H1 (cell line): ENCODE measurements at regions not wholly inside any gene's neighbourhood (a gene's known extent, or its start where the extent isn't known, plus 50 kb on each side); places are given as distances from the start of the nearest gene placed in this dataset.

ENCODE experiments used
- CTCF ChIA-PET: fragments of 300-600 bp; sonication (Branson Sonifier 250); formaldehyde crosslinking; loops from one replicate; lab custom pipeline; 2021; ENCODE audit not compliant: partially characterized antibody; lab: Charles Lee
- POLR2A ChIA-PET: fragments of 300-600 bp; sonication (Branson Sonifier 250); formaldehyde crosslinking; loops from one replicate; lab custom pipeline; 2021; ENCODE audit warnings: inconsistent platforms; ENCODE audit not compliant: partially characterized antibody; lab: Charles Lee
- DNase-seq, 2 experiments: peaks; one replicate each; pipeline versions ENCODE4 v3.0.0 to v3.0.0-alpha.2; 2010 to 2022; ENCODE audit warnings: low spot score in 2 of 2, low read depth in 1 of 2, mixed read lengths in 1 of 2
- FAIRE-seq: peaks from 2 replicates; lab custom pipeline; 2011; peaks lifted over from hg19 to GRCh38; lab: Jason Lieb, UNC
- H2AFZ ChIP-seq: 2 replicates; pipeline ENCODE4 v1.8.1; 2012; ENCODE audit warnings: low read length, inconsistent platforms
- H2AK5ac ChIP-seq: 2 replicates; pipeline ENCODE4 v1.6.1; 2013; ENCODE audit warnings: low read depth, low read length
- H2BK120ac ChIP-seq: replicated peaks from 2 replicates; pipeline ENCODE3; 2013; ENCODE audit warnings: low read depth, low read length, inconsistent platforms
- H2BK12ac ChIP-seq: 2 replicates; pipeline ENCODE4 v1.6.1; 2013; ENCODE audit warnings: low read depth, low read length
- H2BK15ac ChIP-seq: 2 replicates; pipeline ENCODE4 v1.6.1; 2013; ENCODE audit warnings: low read length
- H2BK20ac ChIP-seq: 2 replicates; pipeline ENCODE4 v1.6.1; 2013; ENCODE audit warnings: low read length
- H2BK5ac ChIP-seq: 2 replicates; pipeline ENCODE4 v1.6.1; 2013; ENCODE audit warnings: low read depth, low read length
- H3K14ac ChIP-seq: 2 replicates; pipeline ENCODE4 v1.6.1; 2013; ENCODE audit warnings: inconsistent platforms; ENCODE audit not compliant: insufficient read length
- H3K18ac ChIP-seq: 2 replicates; pipeline ENCODE4 v1.6.1; 2013; ENCODE audit warnings: low read length; ENCODE audit errors: extremely low read depth
- H3K23ac ChIP-seq: 2 replicates; pipeline ENCODE4 v1.6.1; 2013; ENCODE audit warnings: inconsistent platforms; ENCODE audit not compliant: insufficient read length
- H3K23me2 ChIP-seq: 2 replicates; pipeline ENCODE4 v1.6.1; 2013; ENCODE audit warnings: low read depth, low read length
- H3K27ac ChIP-seq: 2 replicates; pipeline ENCODE4 v1.6.1; 2011; ENCODE audit warnings: low read depth, low read length, inconsistent platforms
- H3K27me3 ChIP-seq, 4 experiments: replicated peaks in 1 of 4; 1 replicate in 1 of 4; 2 replicates in 3 of 4; pipeline versions ENCODE4 v1.6.1 to v1.8.1; 2011 to 2013; ENCODE audit warnings: low read length in 3 of 4, mild to moderate bottlenecking in 3 of 4, inconsistent platforms in 2 of 4, mixed read lengths in 2 of 4, moderate library complexity in 1 of 4; ENCODE audit not compliant: control insufficient read depth in 3 of 4, insufficient read depth in 3 of 4; ENCODE audit errors: extremely low read depth in 1 of 4
- H3K36me3 ChIP-seq, 4 experiments: 2 replicates each; pipeline versions ENCODE4 v1.6.1 to v1.8.1; 2011 to 2013; ENCODE audit warnings: mild to moderate bottlenecking in 4 of 4, low read length in 3 of 4, moderate library complexity in 2 of 4, control low read depth in 1 of 4, inconsistent platforms in 1 of 4; ENCODE audit not compliant: insufficient read depth in 4 of 4, control insufficient read depth in 2 of 4
- H3K4ac ChIP-seq: replicated peaks from 2 replicates; pipeline ENCODE3; 2013; ENCODE audit warnings: low read length, low read depth, mixed read lengths, inconsistent platforms; ENCODE audit not compliant: insufficient read length
- H3K4me1 ChIP-seq, 4 experiments: replicated peaks in 1 of 4; 1 replicate in 1 of 4; 2 replicates in 3 of 4; pipeline versions ENCODE4 v1.6.1 to v1.8.1; 2011 to 2013; ENCODE audit warnings: low read length in 3 of 4, inconsistent platforms in 2 of 4, mixed read lengths in 1 of 4; ENCODE audit not compliant: insufficient read depth in 4 of 4, control insufficient read depth in 3 of 4
- H3K4me2 ChIP-seq, 2 experiments: 2 replicates each; pipeline versions ENCODE4 v1.6.1 to v1.8.1; 2011 to 2013; ENCODE audit warnings: low read depth in 2 of 2, low read length in 2 of 2, control low read depth in 1 of 2, inconsistent platforms in 1 of 2, mild to moderate bottlenecking in 1 of 2; ENCODE audit not compliant: insufficient read depth in 1 of 2
- H3K4me3 ChIP-seq, 4 experiments: fragments of 200-600, 300-600 bp in 1 of 4; sonication (generic), shearing (Covaris generic), sonication (Bioruptor Twin) in 1 of 4; 2 replicates each; pipeline versions ENCODE4 v1.5.1 to v1.8.1; 2011 to 2016; ENCODE audit warnings: low read length in 4 of 4, low read depth in 3 of 4, control low read depth in 2 of 4, inconsistent platforms in 2 of 4, mild to moderate bottlenecking in 2 of 4, mixed read lengths in 1 of 4, moderate library complexity in 1 of 4; ENCODE audit not compliant: insufficient read depth in 2 of 4; ENCODE audit errors: extremely low read depth in 1 of 4
- H3K56ac ChIP-seq: replicated peaks from 2 replicates; pipeline ENCODE3; 2013; ENCODE audit warnings: low read depth, mild to moderate bottlenecking, mixed read lengths, low read length, inconsistent platforms; ENCODE audit not compliant: insufficient read length
- H3K79me1 ChIP-seq: 2 replicates; pipeline ENCODE4 v1.6.1; 2013; ENCODE audit warnings: low read depth, low read length, control low read depth
- H3K79me2 ChIP-seq, 2 experiments: 2 replicates each; pipeline versions ENCODE4 v1.6.1 to v1.8.1; 2012 to 2013; ENCODE audit warnings: low read length in 2 of 2, mild to moderate bottlenecking in 2 of 2, inconsistent platforms in 1 of 2; ENCODE audit not compliant: insufficient read depth in 2 of 2, control insufficient read depth in 1 of 2
- H3K9ac ChIP-seq, 4 experiments: replicated peaks in 1 of 4; 1 replicate in 1 of 4; 2 replicates in 3 of 4; pipeline versions ENCODE4 v1.6.1 to v1.8.1; 2011 to 2013; ENCODE audit warnings: low read depth in 3 of 4, low read length in 3 of 4, control low read depth in 2 of 4, mild to moderate bottlenecking in 2 of 4, moderate library complexity in 2 of 4, inconsistent platforms in 1 of 4; ENCODE audit errors: extremely low read depth in 1 of 4
- H3K9me3 ChIP-seq, 2 experiments: 2 replicates each; pipeline versions ENCODE4 v1.6.1 to v1.8.1; 2012 to 2013; ENCODE audit warnings: mild to moderate bottlenecking in 2 of 2, moderate library complexity in 2 of 2, control low read depth in 1 of 2, inconsistent platforms in 1 of 2, low read depth in 1 of 2, low read length in 1 of 2, mixed read lengths in 1 of 2; ENCODE audit not compliant: insufficient read depth in 2 of 2
- H4K20me1 ChIP-seq, 2 experiments: replicated peaks in 1 of 2; 2 replicates each; pipeline versions ENCODE3 to v1.8.1; 2011 to 2013; ENCODE audit warnings: inconsistent platforms in 2 of 2, low read length in 2 of 2, mild to moderate bottlenecking in 1 of 2; ENCODE audit not compliant: insufficient read depth in 2 of 2, control insufficient read depth in 1 of 2
- H4K5ac ChIP-seq: 2 replicates; pipeline ENCODE4 v1.6.1; 2013; ENCODE audit warnings: low read length, low read depth, mixed read lengths, inconsistent platforms; ENCODE audit not compliant: insufficient read length
- H4K8ac ChIP-seq: 2 replicates; pipeline ENCODE4 v1.8.0; 2013; ENCODE audit warnings: mild to moderate bottlenecking, moderate library complexity, low read length, inconsistent platforms; ENCODE audit not compliant: insufficient read depth; ENCODE audit errors: extremely low read depth
- H4K91ac ChIP-seq: replicated peaks from 2 replicates; pipeline ENCODE3; 2013; ENCODE audit warnings: low read length, mixed read lengths, inconsistent platforms; ENCODE audit not compliant: insufficient read length
- BACH1 ChIP-seq: IDR thresholded peaks from 2 replicates; pipeline ENCODE4 v1.6.1; 2012; ENCODE audit warnings: low read length, improper control_type of control experiment
- BRCA1 ChIP-seq: IDR thresholded peaks from 2 replicates; pipeline ENCODE4 v1.6.1; 2012; ENCODE audit warnings: low read depth, low read length, improper control_type of control experiment
- CBX8 ChIP-seq: fragments of 300-800, 300-1000 bp; sonication (generic); IDR thresholded peaks from 2 replicates; pipeline ENCODE4 v1.7.1; 2016; ENCODE audit warnings: low read depth, low read length, borderline replicate concordance
- CHD2 ChIP-seq: IDR thresholded peaks from 2 replicates; pipeline ENCODE4 v1.6.1; 2012; ENCODE audit warnings: low read length, improper control_type of control experiment
- EP300 ChIP-seq, 2 experiments: IDR thresholded peaks; 1 replicate in 1 of 2; 2 replicates in 1 of 2; pipeline ENCODE4 v1.6.1; 2011 to 2012; ENCODE audit warnings: low read depth in 2 of 2, low read length in 2 of 2, mild to moderate bottlenecking in 2 of 2, borderline replicate concordance in 1 of 2, inconsistent platforms in 1 of 2, moderate library complexity in 1 of 2
- GABPA ChIP-seq: IDR thresholded peaks from 2 replicates; pipeline ENCODE4 v1.6.1; 2011; ENCODE audit warnings: mild to moderate bottlenecking, low read length, moderate library complexity, borderline replicate concordance; ENCODE audit not compliant: insufficient read depth
- HDAC2 ChIP-seq, 2 experiments: fragments of 300-600 bp in 1 of 2; sonication (generic) in 1 of 2; IDR thresholded peaks; 2 replicates each; pipeline ENCODE4 v1.6.1; 2011 to 2012; ENCODE audit warnings: low read depth in 2 of 2, low read length in 2 of 2, mild to moderate bottlenecking in 2 of 2, moderate library complexity in 2 of 2, borderline replicate concordance in 1 of 2, inconsistent platforms in 1 of 2
- NANOG ChIP-seq: IDR thresholded peaks from 2 replicates; pipeline ENCODE4 v1.6.1; 2011; ENCODE audit warnings: low read length, low read depth, mild to moderate bottlenecking, inconsistent platforms; ENCODE audit not compliant: insufficient read depth, poor library complexity, severe bottlenecking
- PHF8 ChIP-seq: fragments of 200-600 bp; sonication (generic); conservative IDR thresholded peaks from 2 replicates; pipeline ENCODE4 v1.7.1; 2012; ENCODE audit warnings: low read depth, mild to moderate bottlenecking, inconsistent platforms, low read length, moderate library complexity
- RNF2 ChIP-seq: fragments of 200-900, 300-1000 bp; sonication (generic); IDR thresholded peaks from 2 replicates; pipeline ENCODE4 v1.7.1; 2016; ENCODE audit warnings: borderline replicate concordance, low read depth, mild to moderate bottlenecking, antibody characterized with exemption, low read length; ENCODE audit not compliant: poor library complexity, severe bottlenecking; ENCODE audit errors: missing control alignments
- SIN3A ChIP-seq, 2 experiments: IDR thresholded peaks in 1 of 2; conservative IDR thresholded peaks in 1 of 2; 2 replicates each; pipeline ENCODE4 v1.6.1; 2011 to 2012; ENCODE audit warnings: low read length in 2 of 2, improper control_type of control experiment in 1 of 2, low read depth in 1 of 2, mild to moderate bottlenecking in 1 of 2
- WGBS, 2 experiments: shearing (Covaris generic) in 1 of 2; methylation state at CpG; one replicate each; pipeline versions ENCODE4 v1.1.6 to v1.1.7; 2013 to 2015; ENCODE audit warnings: low lambda C conversion rate in 2 of 2, mixed read lengths in 2 of 2, inconsistent platforms in 1 of 2, low coverage in 1 of 2, missing lambda C conversion rate in 1 of 2; ENCODE audit not compliant: insufficient replicate concordance in 2 of 2, insufficient coverage in 1 of 2, insufficient read length in 1 of 2; ENCODE audit errors: extremely low coverage in 1 of 2, missing lambda C conversion rate in 1 of 2; 5-methylcytosine and 5-hydroxymethylcytosine counted together
- TF ChIP-seq, protein P1 (sequence below): IDR thresholded peaks from 2 replicates; pipeline ENCODE4 v1.6.1; 2011; ENCODE audit warnings: low read depth, mild to moderate bottlenecking, low read length; ENCODE audit not compliant: insufficient read depth

DNA sequence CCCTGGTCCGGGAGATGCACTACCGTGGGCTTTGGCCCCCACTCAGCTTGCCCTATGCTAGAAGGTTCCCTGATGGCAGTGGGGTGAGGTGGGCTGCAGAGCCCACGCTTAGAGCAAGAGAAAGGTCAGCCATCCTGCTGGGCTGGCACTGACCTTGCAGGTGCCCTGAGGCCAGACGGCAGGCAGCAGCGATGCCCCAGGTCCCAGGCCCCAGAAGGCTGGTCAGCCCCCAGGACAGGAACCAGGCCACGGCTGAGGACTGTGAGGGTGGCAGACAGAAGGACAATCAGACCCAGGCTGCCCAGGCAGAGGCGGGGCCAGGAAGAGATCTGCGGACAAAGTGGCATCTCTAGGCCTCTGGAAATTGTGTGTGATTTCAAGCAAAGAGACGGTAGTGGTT, 231.7 kb downstream of the CTTN start:
- peaks cover 4 to 14% of the 10 kb centered on the region in 2 experiments for H4K20me1 ChIP-seq
- no peak overlapping the region for H3K27ac ChIP-seq
- H3K23ac ChIP-seq: no peak overlapping the region
- no peak overlapping the region for H2BK120ac ChIP-seq
- POLR2A ChIA-PET: no interaction called here
- H3K36me3 ChIP-seq: no peaks in the 10 kb centered on the region
- no peak overlapping the region for H4K8ac ChIP-seq
- no peak overlapping the region for H3K14ac ChIP-seq
- no peak overlapping the region for H3K4ac ChIP-seq
- H3K9me3 ChIP-seq: no peaks in the 10 kb centered on the region
- no peak overlapping the region for H3K9ac ChIP-seq
- no peaks in the 10 kb centered on the region; the same call in 1 of the 2 replicates for H3K23me2 ChIP-seq
- no peaks in the 10 kb centered on the region for H3K27me3 ChIP-seq
- no peak overlapping the region for H2BK12ac ChIP-seq
- H3K18ac ChIP-seq: no peak overlapping the region; the same call in 1 of the 2 replicates
- no peak overlapping the region for H2BK15ac ChIP-seq
- H3K4me1 ChIP-seq: peaks cover 0 to 13% (median 6%) of the 10 kb centered on the region in 4 experiments; a peak in 3 of 7 replicates
- H2BK5ac ChIP-seq: no peak overlapping the region
- H4K91ac ChIP-seq: no peak overlapping the region
- H3K4me2 ChIP-seq: no peak overlapping the region
- CTCF ChIA-PET: interaction anchor here (1.1 to 2.2 kb wide), 2 partner anchors 69 to 119 kb away, joined by 3 to 5 read pairs; no protein-coding TSS in a partner anchor
- H2AFZ ChIP-seq: no peak overlapping the region
- 96% methylated on average over 9 of the region's 9 CpGs; no CpG with 5 or more reads in 1 of the 2 experiments for WGBS, 2 experiments
- H2BK20ac ChIP-seq: no peak overlapping the region
- DNase-seq (no peak), FAIRE-seq (no peak)
- H3K4me3 ChIP-seq: no peak overlapping the region
- peaks cover 2% of the 10 kb centered on the region; the same call in 1 of the 2 replicates for H3K79me1 ChIP-seq
- H2AK5ac ChIP-seq: no peak overlapping the region
- peaks cover 0 to 17% of the 10 kb centered on the region in 2 experiments; a peak in 2 of 4 replicates for H3K79me2 ChIP-seq
- H3K56ac ChIP-seq: no peak overlapping the region
- no peak overlapping the region for H4K5ac ChIP-seq
- TF ChIP-seq, protein P1, sequence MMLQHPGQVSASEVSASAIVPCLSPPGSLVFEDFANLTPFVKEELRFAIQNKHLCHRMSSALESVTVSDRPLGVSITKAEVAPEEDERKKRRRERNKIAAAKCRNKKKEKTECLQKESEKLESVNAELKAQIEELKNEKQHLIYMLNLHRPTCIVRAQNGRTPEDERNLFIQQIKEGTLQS: no peak
- TF ChIP-seq SIN3A (conservative IDR thresholded peaks at IDR 0.05 in 1 of 2, IDR thresholded peaks at IDR 0.05 in 1 of 2; ENCODE audit: low read depth in 1 of 2, low read length in 2 of 2) (no peak), CHD2 (no peak), EP300 (IDR thresholded peaks at IDR 0.05; ENCODE audit: borderline replicate concordance in 1 of 2, low read depth in 2 of 2, low read length in 2 of 2) (no peak), BRCA1 (no peak), HDAC2 (IDR thresholded peaks at IDR 0.05; ENCODE audit: borderline replicate concordance in 1 of 2, low read depth in 2 of 2, low read length in 2 of 2) (no peak), CBX8 (no peak), GABPA (no peak), PHF8 (no peak), RNF2 (no peak), BACH1 (no peak), NANOG (no peak)
